GM12892 (cell line): ENCODE measurements at regions not wholly inside any gene's neighbourhood (a gene's known extent, or its start where the extent isn't known, plus 50 kb on each side); places are given as distances from the start of the nearest gene placed in this dataset.

Experiments used
- POLR2A ChIP-seq: IDR thresholded peaks from 2 replicates; pipeline ENCODE4 v1.6.1; 2011; ENCODE audit warnings: low read depth, low read length, control low read depth
- POLR2AphosphoS5 ChIP-seq: IDR thresholded peaks from 2 replicates; pipeline ENCODE4 v1.6.1; 2011; ENCODE audit warnings: low read depth, low read length, control low read depth

- TF ChIP-seq POLR2A (no peak), POLR2AphosphoS5 (no peak)
These were observed 235.1 kb downstream of the MEF2C start for GRCh38 chr5:88647901-88648300.
